HG02938 (cell line): ENCODE measurements at regions not wholly inside any gene's neighbourhood (a gene's known extent, or its start where the extent isn't known, plus 50 kb on each side); places are given as distances from the start of the nearest gene placed in this dataset.

Experiments
- ATAC-seq: cut with Tn5 transposase; IDR thresholded peaks from one replicate; pipeline ENCODE4 v1.9.1; 2021; ENCODE audit warnings: mild to moderate bottlenecking, moderate library complexity; ENCODE audit not compliant: unreplicated experiment

DNA sequence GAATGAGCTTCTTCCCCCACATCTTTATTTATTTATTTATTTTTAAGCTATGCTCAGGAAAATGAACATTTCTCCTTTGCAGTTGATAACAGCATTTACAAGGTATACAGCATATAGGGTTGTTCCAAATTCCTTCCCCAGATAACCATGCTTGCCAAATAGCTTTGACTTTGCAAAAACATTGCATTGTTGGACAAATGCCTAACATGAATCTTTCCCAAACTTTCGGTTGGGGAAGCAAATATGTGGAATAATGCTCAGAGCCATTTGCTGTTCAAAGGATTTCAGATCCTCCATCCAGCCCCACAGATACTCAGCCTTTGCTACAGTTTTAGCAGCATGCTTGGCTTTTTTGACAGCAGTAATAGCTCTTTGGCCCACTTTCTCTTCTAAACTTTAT lies 127.2 kb upstream of the AGA start:
- ATAC-seq: no peak

DNA sequence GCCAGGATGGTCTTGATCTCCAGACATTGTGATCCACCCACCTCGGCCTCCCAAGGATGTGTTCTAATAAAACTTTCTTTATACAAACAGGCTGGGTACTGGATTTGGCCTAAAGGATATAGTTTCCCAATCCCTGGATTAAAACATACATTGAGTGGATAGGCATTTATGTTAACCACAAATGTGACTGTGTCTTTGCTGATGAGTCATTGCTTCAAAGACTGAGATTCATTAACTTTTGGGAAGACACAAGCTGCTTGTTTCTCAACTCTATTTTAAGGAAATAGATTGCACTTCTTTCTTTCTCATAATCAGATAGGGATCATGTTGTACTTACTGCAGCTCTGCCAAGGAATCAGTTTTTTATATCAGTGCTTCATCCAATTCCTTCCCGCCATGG lies 131.3 kb upstream of the AGA start:
- no peak for ATAC-seq

DNA sequence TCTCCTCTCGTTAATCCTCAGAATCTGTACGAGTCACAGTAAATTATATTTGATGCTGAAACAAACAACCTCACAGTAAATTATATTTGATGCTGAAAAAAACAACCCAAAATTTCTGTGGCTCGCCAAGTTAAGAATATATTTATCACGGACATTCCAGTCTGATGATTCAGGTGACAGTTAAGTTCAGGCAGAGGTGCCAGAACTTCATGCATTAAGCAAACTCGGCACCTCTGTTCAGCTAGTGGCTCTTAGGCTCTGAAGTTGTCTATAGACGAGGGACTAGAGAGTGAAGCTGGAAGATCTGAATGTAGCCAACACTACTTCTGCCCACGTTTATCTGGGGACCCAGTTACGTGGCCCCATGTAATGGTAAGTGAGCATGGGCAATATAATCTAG lies 132.2 kb upstream of the AGA start:
- no peak for ATAC-seq

DNA sequence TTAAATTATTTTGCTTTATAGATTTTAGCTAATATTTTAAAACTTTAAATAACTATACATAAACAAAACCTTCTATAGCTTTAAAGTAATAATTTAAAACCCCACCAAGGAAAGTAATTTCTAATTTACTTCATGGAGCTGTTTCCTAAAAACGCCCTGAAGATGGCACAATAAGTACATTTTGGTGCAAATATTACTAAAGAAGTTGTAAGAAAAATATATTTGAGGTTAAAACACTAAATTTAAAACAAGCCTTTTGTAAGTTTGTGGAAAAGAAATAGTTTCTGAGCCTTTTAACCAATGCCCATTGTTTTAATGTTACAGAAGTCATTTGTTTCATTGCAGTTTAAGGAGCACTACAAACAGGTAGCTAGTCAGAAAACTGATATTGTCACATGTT lies 137.4 kb upstream of the AGA start:
- no peak for ATAC-seq

- no peak for ATAC-seq
Measured at GRCh38 chr4:177582992-177583391, 140.8 kb upstream of the AGA start.

DNA sequence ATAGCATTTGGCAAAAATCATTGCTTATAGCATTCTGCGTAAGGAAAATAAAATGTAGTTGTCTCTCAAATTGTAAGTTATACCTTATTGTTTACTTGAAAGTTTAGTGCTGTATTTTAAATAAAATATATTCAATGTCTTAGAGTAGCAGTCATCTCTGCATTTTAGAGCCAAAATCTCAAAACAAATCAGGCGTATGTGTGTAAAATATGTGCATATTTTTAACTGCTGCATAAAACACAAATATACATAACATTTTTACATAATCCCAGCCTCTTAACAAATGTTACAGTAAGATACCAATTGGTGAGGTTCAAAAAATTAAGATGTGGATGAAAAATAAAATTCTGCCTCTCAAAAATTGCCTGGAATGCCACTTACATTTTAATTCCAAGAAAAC lies 145.8 kb upstream of the AGA start:
- ATAC-seq: no peak

- no peak for ATAC-seq
Measured at GRCh38 chr4:177595386-177595785, 153.1 kb upstream of the AGA start.

GRCh38 chr4:177596035-177596434 lies 153.8 kb upstream of the AGA start:
- ATAC-seq: no peak

DNA sequence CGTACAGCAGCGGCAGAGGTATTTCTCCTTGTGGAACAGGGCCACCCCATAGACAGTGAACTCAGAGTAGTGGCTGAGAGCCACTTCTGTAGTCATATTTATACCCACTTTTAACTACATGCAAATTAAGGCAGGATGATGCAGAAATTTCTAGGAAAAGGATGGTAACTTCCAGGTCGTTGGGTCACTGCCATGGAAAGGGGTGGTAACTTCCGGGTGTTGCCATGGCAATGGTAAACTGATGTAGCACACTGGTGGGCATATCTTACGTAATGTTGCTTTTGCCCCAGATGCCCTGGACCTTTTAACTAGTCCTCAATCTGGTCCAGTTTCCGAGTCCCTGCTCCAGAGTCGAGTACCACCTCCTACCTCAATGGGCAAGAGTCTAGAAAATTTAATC lies 154.8 kb upstream of the AGA start:
- no peak for ATAC-seq

DNA sequence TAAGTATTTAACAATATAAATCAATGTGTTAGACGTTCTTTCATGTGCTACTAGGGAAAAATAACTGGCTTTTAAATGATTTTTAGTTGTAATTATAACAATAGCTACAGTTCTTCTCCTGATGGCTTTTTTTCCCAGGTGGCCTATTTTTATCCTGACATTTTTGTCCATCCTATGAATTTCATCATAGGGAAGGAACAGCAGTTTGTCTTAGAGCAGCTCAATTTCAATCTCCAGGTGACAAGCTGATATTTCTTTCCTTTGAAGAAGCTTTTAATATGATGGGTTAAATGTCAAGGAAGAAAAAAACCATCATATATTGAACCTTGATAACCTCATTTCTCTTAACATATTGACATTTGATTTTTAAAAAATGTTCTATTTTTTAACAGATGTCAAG lies 163.0 kb upstream of the AGA start:
- ATAC-seq: no peak

DNA sequence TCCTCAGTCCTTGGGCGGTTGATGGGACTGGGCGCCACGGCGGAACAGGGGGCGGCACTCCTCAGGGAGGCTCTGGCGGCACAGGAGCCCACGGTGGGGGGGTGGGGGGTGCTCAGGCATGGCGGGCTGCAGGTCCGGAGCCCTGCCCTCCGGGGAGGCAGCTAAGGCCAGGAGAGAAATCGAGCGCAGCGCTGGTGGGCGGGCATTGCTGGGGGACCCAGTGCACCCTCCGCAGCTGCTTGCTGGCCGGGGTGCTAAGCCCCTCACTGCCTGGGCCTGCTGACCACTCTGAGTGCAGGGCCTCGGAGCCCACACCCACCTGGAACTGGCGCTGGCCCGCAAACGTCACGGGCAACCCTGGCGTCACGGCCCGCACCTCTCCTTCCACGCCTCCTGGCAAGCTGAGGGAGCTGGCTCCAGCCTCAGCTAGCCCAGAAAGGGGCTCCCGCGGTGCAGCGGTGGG lies 164.9 kb upstream of the AGA start:
- ATAC-seq: no peak

- no peak for ATAC-seq
Measured at GRCh38 chr4:177611974-177612664, 169.9 kb upstream of the AGA start.

GRCh38 chr4:177612684-177613083 lies 170.4 kb upstream of the AGA start:
- ATAC-seq: no peak

GRCh38 chr4:177632481-177632880 lies 190.2 kb upstream of the AGA start:
- no peak for ATAC-seq

- no peak for ATAC-seq
Measured at GRCh38 chr4:177638871-177639270, 196.6 kb upstream of the AGA start.

GRCh38 chr4:177640864-177641263 lies 198.6 kb upstream of the AGA start:
- ATAC-seq: no peak

DNA sequence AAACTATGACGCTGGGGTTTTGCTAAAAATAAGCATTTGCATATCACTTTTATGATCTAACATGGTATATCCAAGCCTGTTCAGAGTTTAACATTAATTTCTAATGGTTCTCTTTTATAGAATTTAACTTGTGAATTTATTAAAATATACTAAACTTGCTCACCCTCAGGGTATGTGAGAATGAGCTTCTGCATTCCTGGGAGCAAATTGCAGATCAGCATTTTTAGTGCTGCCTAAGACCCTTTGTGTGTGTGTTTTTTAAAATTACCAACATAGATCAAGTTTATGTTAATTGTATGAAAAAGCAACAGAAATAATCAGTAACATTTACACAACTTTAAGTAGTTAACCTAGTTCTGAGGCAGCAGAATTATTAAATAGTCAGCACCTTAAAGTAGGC lies 218.0 kb upstream of the AGA start:
- ATAC-seq: no peak

GRCh38 chr4:177667687-177668086 lies 225.4 kb upstream of the AGA start:
- no peak for ATAC-seq

DNA sequence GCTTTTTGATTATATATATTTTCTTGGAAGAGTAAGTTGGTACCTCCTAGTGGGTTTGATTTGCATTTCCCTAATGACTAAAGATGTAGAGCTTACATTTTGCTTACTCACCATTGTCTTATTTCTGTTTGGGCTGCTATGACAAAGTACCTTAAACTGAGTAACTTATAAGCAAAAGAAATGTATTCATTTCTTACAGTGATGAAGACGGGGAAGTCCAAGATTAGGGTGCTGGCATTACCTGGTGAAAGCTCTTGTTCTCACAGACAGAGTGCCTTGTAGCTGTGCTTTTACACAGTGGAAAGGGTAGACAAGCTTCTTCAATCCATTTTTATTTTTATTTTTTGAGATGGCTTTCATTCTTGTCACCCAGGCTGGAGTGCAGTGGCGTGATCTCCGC lies 229.2 kb upstream of the AGA start:
- ATAC-seq: no peak

- ATAC-seq: no peak
Measured at GRCh38 chr4:177671845-177672244, 229.6 kb upstream of the AGA start.

DNA sequence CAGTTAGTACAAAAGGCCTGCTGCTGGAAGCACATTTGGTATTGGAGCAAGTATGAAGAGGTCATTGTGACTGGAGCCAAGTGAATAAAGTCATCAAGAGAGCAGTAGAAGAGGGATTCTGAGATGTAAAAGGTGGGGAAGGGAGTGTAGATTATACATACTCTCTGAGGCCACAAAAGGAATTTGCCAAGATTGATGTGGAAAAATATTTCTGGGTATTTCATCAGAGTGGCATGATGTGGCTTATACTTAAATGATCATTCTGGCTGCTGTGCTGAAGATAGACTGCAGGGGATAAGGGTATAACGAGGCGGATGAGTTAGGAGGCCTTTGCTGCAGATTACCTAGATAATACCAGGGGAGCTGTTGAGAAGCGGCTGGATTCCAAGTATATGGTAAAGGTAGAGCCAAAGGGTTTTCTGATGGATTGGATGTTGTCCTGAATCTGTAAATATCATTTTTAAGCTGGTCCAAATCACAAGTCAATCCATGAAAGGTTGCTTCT lies 231.8 kb upstream of the AGA start:
- no peak for ATAC-seq

- peak; percentile 76 for ATAC-seq
Measured at GRCh38 chr4:177680308-177680707, 238.1 kb upstream of the AGA start.

DNA sequence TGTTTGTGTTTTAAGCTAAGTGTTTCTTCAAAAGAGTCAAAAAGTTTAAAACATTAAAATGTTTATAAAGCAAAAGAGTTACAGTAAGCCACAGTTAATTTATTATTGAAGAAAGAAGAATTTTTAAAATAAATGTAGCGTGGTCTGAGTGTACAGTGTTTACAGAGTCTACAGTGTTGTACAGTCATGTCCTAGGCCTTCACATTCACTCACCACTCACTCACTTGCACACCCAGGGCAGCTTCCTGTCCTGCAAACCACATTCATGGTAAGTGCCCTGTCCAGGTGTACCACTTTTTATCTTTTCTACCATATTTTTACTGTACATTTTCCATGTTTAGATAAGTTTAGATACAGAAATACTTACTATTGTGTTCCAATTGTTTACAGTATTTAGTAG lies 239.7 kb upstream of the AGA start:
- ATAC-seq: no peak
